ENCODE measurements at regions not wholly inside any gene's neighbourhood (a gene's known extent, or its start where the extent isn't known, plus 50 kb on each side); places are given as distances from the start of the nearest gene placed in this dataset.
A peak's percentile ranks its signal among the peaks of the same experiment; 100 is the strongest.

- Mint-ChIP-seq H3K4me1 (ENCODE audit: insufficient read depth, unreplicated experiment) (peaks cover 11% of the 10 kb centered on the region), H3K27ac (ENCODE audit: low read depth, unreplicated experiment) (no peak overlapping the region), H3K36me3 (ENCODE audit: insufficient read depth, unreplicated experiment) (peaks cover 16% of the 10 kb centered on the region), H3K4me3 (ENCODE audit: unreplicated experiment) (no peak overlapping the region), H3K9me3 (ENCODE audit: unreplicated experiment) (no peaks in the 10 kb centered on the region), H3K27me3 (ENCODE audit: insufficient read depth, unreplicated experiment) (no peaks in the 10 kb centered on the region)
- BruUV-seq (replicated peaks), result no TSS peak
- POLR2A ChIA-PET, result no interaction called here
- DNase-seq (ENCODE audit: unreplicated experiment), result no peak
- CTCF ChIA-PET, result no interaction called here
- intact Hi-C loops (cut with micrococcal nuclease), result no loop called here
- TF ChIP-seq, protein P1, sequence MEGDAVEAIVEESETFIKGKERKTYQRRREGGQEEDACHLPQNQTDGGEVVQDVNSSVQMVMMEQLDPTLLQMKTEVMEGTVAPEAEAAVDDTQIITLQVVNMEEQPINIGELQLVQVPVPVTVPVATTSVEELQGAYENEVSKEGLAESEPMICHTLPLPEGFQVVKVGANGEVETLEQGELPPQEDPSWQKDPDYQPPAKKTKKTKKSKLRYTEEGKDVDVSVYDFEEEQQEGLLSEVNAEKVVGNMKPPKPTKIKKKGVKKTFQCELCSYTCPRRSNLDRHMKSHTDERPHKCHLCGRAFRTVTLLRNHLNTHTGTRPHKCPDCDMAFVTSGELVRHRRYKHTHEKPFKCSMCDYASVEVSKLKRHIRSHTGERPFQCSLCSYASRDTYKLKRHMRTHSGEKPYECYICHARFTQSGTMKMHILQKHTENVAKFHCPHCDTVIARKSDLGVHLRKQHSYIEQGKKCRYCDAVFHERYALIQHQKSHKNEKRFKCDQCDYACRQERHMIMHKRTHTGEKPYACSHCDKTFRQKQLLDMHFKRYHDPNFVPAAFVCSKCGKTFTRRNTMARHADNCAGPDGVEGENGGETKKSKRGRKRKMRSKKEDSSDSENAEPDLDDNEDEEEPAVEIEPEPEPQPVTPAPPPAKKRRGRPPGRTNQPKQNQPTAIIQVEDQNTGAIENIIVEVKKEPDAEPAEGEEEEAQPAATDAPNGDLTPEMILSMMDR (IDR thresholded peaks at IDR 0.05; ENCODE audit: unreplicated experiment), result no peak
These were observed 129.1 kb downstream of the TSN start for GRCh38 chr2:121884511-121884921.

DNA sequence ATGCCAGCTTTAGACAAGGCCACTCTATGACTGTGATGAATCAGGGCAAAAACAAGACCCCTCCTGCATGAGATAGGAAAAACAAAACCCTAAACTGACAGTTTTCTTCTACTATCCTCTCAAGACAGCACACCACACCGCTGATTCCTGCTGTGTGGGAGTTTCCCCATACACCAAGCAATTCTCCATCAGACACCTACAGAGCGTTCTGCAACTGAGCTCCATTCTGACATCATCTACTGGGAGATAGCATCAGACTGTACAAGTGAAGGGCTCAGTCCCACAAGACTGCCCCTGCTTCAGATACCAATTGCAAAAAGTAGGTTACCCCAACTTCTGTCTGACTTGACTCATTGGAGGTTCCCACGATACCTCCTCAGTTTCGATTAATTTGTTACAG, 130.6 kb downstream of the TSN start:
- ChIA-PET POLR2A (interaction anchor here (0.6 kb wide), 1 partner anchor 8 kb away, joined by 3 read pairs; no protein-coding TSS in a partner anchor), CTCF (interaction anchor here (0.6 to 1.9 kb wide), 4 partner anchors 11 to 1282 kb away, joined by 3 to 7 read pairs (median 4); no protein-coding TSS in a partner anchor)
- no peak for DNase-seq (ENCODE audit: unreplicated experiment)
- BruUV-seq (replicated peaks), result no TSS peak
- no peaks in the 10 kb centered on the region for H3K27me3 Mint-ChIP-seq (ENCODE audit: insufficient read depth, unreplicated experiment)
- H3K27ac Mint-ChIP-seq (ENCODE audit: low read depth, unreplicated experiment), result no peak overlapping the region
- no peak overlapping the region for H3K4me3 Mint-ChIP-seq (ENCODE audit: unreplicated experiment)
- H3K4me1 Mint-ChIP-seq (ENCODE audit: insufficient read depth, unreplicated experiment), result peaks cover 11% of the 10 kb centered on the region
- intact Hi-C loops (cut with micrococcal nuclease), result no loop called here
- H3K9me3 Mint-ChIP-seq (ENCODE audit: unreplicated experiment), result no peaks in the 10 kb centered on the region
- TF ChIP-seq, protein P1 (IDR thresholded peaks at IDR 0.05; ENCODE audit: unreplicated experiment), result no peak
- peaks cover 19% of the 10 kb centered on the region for H3K36me3 Mint-ChIP-seq (ENCODE audit: insufficient read depth, unreplicated experiment)

DNA sequence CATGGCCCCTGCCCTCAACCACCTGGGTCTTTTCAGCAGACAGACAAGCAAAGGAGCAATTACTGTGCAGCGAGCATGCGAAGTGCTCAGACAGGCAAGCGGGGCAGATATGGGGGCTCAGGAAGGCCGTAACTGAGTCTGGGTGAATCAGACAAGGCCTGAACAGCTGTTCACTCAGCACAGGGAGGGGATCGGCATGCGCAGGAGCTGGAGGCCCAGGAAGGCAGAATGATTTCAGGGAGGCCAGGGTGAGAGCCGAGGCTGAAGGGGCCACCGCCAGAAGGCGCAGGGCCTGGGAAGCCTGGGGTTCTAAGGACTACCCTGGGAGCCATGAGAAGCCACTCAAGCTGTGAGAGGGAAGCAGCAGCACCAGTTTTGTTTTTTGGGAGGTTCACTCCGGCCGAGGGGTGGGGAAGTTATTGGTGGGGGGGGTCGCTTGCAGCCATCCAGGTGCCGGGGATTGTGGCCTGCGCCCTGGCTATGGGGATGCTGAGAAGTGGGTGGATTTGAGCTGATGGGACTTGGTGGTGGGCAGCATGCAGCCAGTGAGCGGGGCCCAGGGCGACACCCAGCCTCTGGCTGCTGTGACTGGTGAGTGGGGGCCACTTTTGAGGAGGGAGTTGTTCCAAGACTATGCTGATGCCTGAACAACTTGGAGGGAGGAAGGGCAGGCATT, 132.2 kb downstream of the TSN start:
- ChIA-PET CTCF (interaction anchor here (0.6 kb wide), 2 partner anchors 184 to 220 kb away, joined by 4 to 5 read pairs; no protein-coding TSS in a partner anchor), POLR2A (interaction anchor here (0.5 to 0.6 kb wide), 2 partner anchors 50 to 859 kb away, joined by 3 read pairs; no protein-coding TSS in a partner anchor)
- Mint-ChIP-seq H3K27me3 (ENCODE audit: insufficient read depth, unreplicated experiment) (no peaks in the 10 kb centered on the region), H3K4me3 (ENCODE audit: unreplicated experiment) (no peak overlapping the region), H3K27ac (ENCODE audit: low read depth, unreplicated experiment) (no peak overlapping the region), H3K4me1 (ENCODE audit: insufficient read depth, unreplicated experiment) (peaks cover 11% of the 10 kb centered on the region), H3K9me3 (ENCODE audit: unreplicated experiment) (no peaks in the 10 kb centered on the region), H3K36me3 (ENCODE audit: insufficient read depth, unreplicated experiment) (peaks cover 19% of the 10 kb centered on the region)
- TF ChIP-seq, protein P1 (IDR thresholded peaks at IDR 0.05; ENCODE audit: unreplicated experiment), result no peak
- BruUV-seq (replicated peaks), result no TSS peak
- intact Hi-C loops (cut with micrococcal nuclease), result no loop called here
- DNase-seq (ENCODE audit: unreplicated experiment), result no peak

DNA sequence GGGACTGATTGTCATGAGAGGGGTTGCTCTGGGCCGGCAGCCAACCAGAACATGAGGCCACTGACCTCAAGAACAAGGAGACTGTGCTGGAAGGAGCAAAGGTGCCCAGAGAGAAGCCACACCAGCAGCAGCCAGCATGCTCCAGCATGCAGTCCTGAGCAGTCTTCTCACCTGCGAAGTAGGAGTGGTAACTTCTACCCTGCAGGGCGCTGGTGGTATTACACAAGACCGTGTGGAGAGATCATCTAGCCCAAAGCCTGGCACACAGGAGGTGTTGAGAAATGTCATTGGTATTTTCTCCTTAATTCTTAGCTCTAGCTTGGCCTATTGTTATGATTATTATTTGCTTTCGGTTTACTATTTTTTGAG, 132.7 kb downstream of the TSN start:
- intact Hi-C loops (cut with micrococcal nuclease), result no loop called here
- Mint-ChIP-seq H3K4me1 (ENCODE audit: insufficient read depth, unreplicated experiment) (peaks cover 11% of the 10 kb centered on the region), H3K27ac (ENCODE audit: low read depth, unreplicated experiment) (no peak overlapping the region), H3K36me3 (ENCODE audit: insufficient read depth, unreplicated experiment) (peaks cover 19% of the 10 kb centered on the region), H3K9me3 (ENCODE audit: unreplicated experiment) (no peaks in the 10 kb centered on the region), H3K27me3 (ENCODE audit: insufficient read depth, unreplicated experiment) (no peaks in the 10 kb centered on the region), H3K4me3 (ENCODE audit: unreplicated experiment) (no peak overlapping the region)
- BruUV-seq (replicated peaks), result no TSS peak
- POLR2A ChIA-PET, result no interaction called here
- CTCF ChIA-PET, result interaction anchor here (1.1 kb wide), 1 partner anchor 10 kb away, joined by 3 read pairs; no protein-coding TSS in a partner anchor
- DNase-seq (ENCODE audit: unreplicated experiment), result peak; percentile 90
- TF ChIP-seq, protein P1 (IDR thresholded peaks at IDR 0.05; ENCODE audit: unreplicated experiment), result peak; percentile 51
